H9 (cell line): ENCODE measurements at regions not wholly inside any gene's neighbourhood (a gene's known extent, or its start where the extent isn't known, plus 50 kb on each side); places are given as distances from the start of the nearest gene placed in this dataset.

Experiments used
- DNase-seq: peaks from one replicate; pipeline ENCODE4 v3.0.0-alpha.2; 2017
- H2AFZ ChIP-seq: one replicate; pipeline ENCODE4 v1.6.1; 2013; ENCODE audit warnings: mild to moderate bottlenecking, low read length, control low read depth, moderate library complexity
- H2AK5ac ChIP-seq: 2 replicates; pipeline ENCODE4 v1.6.1; 2013; ENCODE audit warnings: low read length, control low read depth, mixed read lengths; ENCODE audit not compliant: insufficient read length
- H2BK120ac ChIP-seq: one replicate; pipeline ENCODE4 v1.6.1; 2013; ENCODE audit warnings: low read depth, mild to moderate bottlenecking, low read length, control low read depth, inconsistent platforms; ENCODE audit not compliant: poor library complexity, severe bottlenecking
- H2BK12ac ChIP-seq: 2 replicates; pipeline ENCODE4 v1.6.1; 2013; ENCODE audit warnings: low read length, control low read depth, mixed read lengths, low read depth; ENCODE audit not compliant: insufficient read length
- H2BK15ac ChIP-seq: 2 replicates; pipeline ENCODE4 v1.6.1; 2013; ENCODE audit warnings: low read depth, low read length, control low read depth
- H2BK20ac ChIP-seq: one replicate; pipeline ENCODE4 v1.6.1; 2013; ENCODE audit warnings: low read depth, mild to moderate bottlenecking, low read length, control low read depth, inconsistent platforms; ENCODE audit not compliant: poor library complexity, severe bottlenecking
- H2BK5ac ChIP-seq: 2 replicates; pipeline ENCODE4 v1.6.1; 2013; ENCODE audit warnings: low read length, control low read depth, mixed read lengths; ENCODE audit not compliant: insufficient read length
- H3K14ac ChIP-seq: 2 replicates; pipeline ENCODE4 v1.6.1; 2013; ENCODE audit warnings: low read length, control low read depth; ENCODE audit not compliant: insufficient read depth
- H3K18ac ChIP-seq: 2 replicates; pipeline ENCODE4 v1.6.1; 2013; ENCODE audit warnings: low read depth, mild to moderate bottlenecking, mixed read lengths, low read length, control low read depth; ENCODE audit not compliant: insufficient read length
- H3K23ac ChIP-seq: 2 replicates; pipeline ENCODE4 v1.6.1; 2013; ENCODE audit warnings: low read length, control low read depth, mixed read lengths, low read depth; ENCODE audit not compliant: insufficient read length
- H3K23me2 ChIP-seq: 2 replicates; pipeline ENCODE4 v1.6.1; 2013; ENCODE audit warnings: low read depth, mild to moderate bottlenecking, mixed read lengths, low read length, control low read depth; ENCODE audit not compliant: insufficient read length, poor library complexity, severe bottlenecking
- H3K27ac ChIP-seq: 2 replicates; pipeline ENCODE4 v1.5.1; 2013; ENCODE audit warnings: low read length, control low read depth, mixed read lengths, low read depth; ENCODE audit not compliant: insufficient read length
- H3K27me3 ChIP-seq: 2 replicates; pipeline ENCODE4 v1.6.1; 2013; ENCODE audit warnings: low read length, control low read depth, inconsistent platforms; ENCODE audit not compliant: insufficient read depth
- H3K4ac ChIP-seq: 2 replicates; pipeline ENCODE4 v1.6.1; 2013; ENCODE audit warnings: low read depth, mild to moderate bottlenecking, control low read depth, inconsistent platforms, low read length, moderate library complexity
- H3K4me1 ChIP-seq: 2 replicates; pipeline ENCODE4 v1.6.1; 2013; ENCODE audit warnings: low read length, control low read depth, inconsistent platforms; ENCODE audit not compliant: insufficient read depth
- H3K4me2 ChIP-seq: 2 replicates; pipeline ENCODE4 v1.6.1; 2013; ENCODE audit warnings: low read length, control low read depth, mixed read lengths; ENCODE audit not compliant: insufficient read length, insufficient read depth
- H3K56ac ChIP-seq: 2 replicates; pipeline ENCODE4 v1.6.1; 2013; ENCODE audit warnings: low read depth, mild to moderate bottlenecking, mixed read lengths, low read length, control low read depth; ENCODE audit not compliant: insufficient read length
- H3K79me1 ChIP-seq: 2 replicates; pipeline ENCODE4 v1.6.1; 2013; ENCODE audit warnings: low read depth, mild to moderate bottlenecking, moderate library complexity, low read length, control low read depth, inconsistent platforms; ENCODE audit not compliant: insufficient read depth, poor library complexity, severe bottlenecking
- H3K79me2 ChIP-seq: 2 replicates; pipeline ENCODE4 v1.6.1; 2013; ENCODE audit warnings: low read length, control low read depth, inconsistent platforms; ENCODE audit not compliant: insufficient read depth
- H3K9ac ChIP-seq: 2 replicates; pipeline ENCODE4 v1.6.1; 2013; ENCODE audit warnings: low read length, control low read depth, mixed read lengths; ENCODE audit not compliant: insufficient read length; ENCODE audit errors: extremely low read depth
- H3K9me3 ChIP-seq: one replicate; pipeline ENCODE4 v1.6.1; 2013; ENCODE audit warnings: low read depth, low read length, inconsistent platforms; ENCODE audit not compliant: control insufficient read depth
- H3T11ph ChIP-seq: one replicate; pipeline ENCODE4 v1.6.1; 2013; ENCODE audit warnings: mild to moderate bottlenecking, low read length, control low read depth, inconsistent platforms
- H4K20me1 ChIP-seq: one replicate; pipeline ENCODE4 v1.6.1; 2013; ENCODE audit not compliant: control insufficient read depth, insufficient read length, insufficient read depth
- H4K5ac ChIP-seq: 2 replicates; pipeline ENCODE4 v1.6.1; 2013; ENCODE audit warnings: low read depth, mild to moderate bottlenecking, mixed read lengths, low read length, control low read depth; ENCODE audit not compliant: insufficient read length
- H4K8ac ChIP-seq: replicated peaks from 2 replicates; pipeline ENCODE4 v1.6.1; 2013; ENCODE audit warnings: low read length, control low read depth, mixed read lengths, low read depth; ENCODE audit not compliant: insufficient read length
- H4K91ac ChIP-seq: 2 replicates; pipeline ENCODE4 v1.6.1; 2013; ENCODE audit warnings: low read depth, mild to moderate bottlenecking, moderate library complexity, mixed read lengths, low read length, control low read depth; ENCODE audit not compliant: insufficient read length
- H3K27ac Mint-ChIP-seq, 3 experiments: 2 replicates in 2 of 3; 3 replicates in 1 of 3; pipeline ENCODE4 v1.8.0; 2020 to 2021; ENCODE audit warnings: mixed read lengths in 3 of 3, mild to moderate bottlenecking in 1 of 3, moderate library complexity in 1 of 3
- H3K27me3 Mint-ChIP-seq: 2 replicates; pipeline ENCODE4 v1.8.0; 2021; ENCODE audit warnings: low read depth, mild to moderate bottlenecking, moderate library complexity, mixed read lengths
- H3K36me3 Mint-ChIP-seq, 3 experiments: 2 replicates in 2 of 3; 3 replicates in 1 of 3; pipeline ENCODE4 v1.8.0; 2020 to 2021; ENCODE audit warnings: low read depth in 3 of 3, mixed read lengths in 3 of 3; ENCODE audit not compliant: insufficient read depth in 1 of 3
- H3K4me1 Mint-ChIP-seq, 2 experiments: 2 replicates each; pipeline ENCODE4 v1.8.0; 2020; ENCODE audit warnings: mixed read lengths in 2 of 2
- H3K4me3 Mint-ChIP-seq, 2 experiments: 2 replicates in 1 of 2; 3 replicates in 1 of 2; pipeline ENCODE4 v1.8.0; 2020 to 2021; ENCODE audit warnings: mild to moderate bottlenecking in 2 of 2, mixed read lengths in 2 of 2, moderate library complexity in 1 of 2
- H3K9me3 Mint-ChIP-seq, 2 experiments: 2 replicates in 1 of 2; 3 replicates in 1 of 2; pipeline ENCODE4 v1.8.0; 2020; ENCODE audit warnings: mild to moderate bottlenecking in 2 of 2, mixed read lengths in 2 of 2, moderate library complexity in 1 of 2
- TF ChIP-seq, protein P1 (sequence below): fragments of 200-600 bp; sonication (generic); conservative IDR thresholded peaks from 3 replicates; pipeline ENCODE4 v1.8.0; 2021; ENCODE audit warnings: antibody characterized with exemption, mild to moderate bottlenecking

DNA sequence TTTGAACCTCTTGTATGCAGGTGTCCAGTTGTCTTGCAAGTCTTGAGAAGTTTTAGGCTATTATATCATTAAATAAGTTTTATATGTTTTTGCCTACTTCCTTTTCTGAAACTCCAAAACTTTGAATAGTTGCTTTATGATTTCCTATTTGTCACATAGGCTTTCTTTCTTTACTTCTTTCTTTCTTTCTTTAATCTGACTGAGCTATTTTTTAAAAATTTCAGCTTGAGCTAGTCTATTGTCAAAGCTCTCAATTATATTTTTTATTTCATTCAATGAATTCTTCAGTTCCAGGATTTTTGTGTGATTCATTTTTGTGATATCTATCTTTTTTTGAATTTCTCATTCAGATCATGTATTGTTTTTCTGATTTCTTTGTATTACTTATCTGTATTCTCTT, 102.1 kb upstream of the TMEM178A start:
- H3K23ac ChIP-seq, result no peak overlapping the region
- no peak overlapping the region for H2BK20ac ChIP-seq
- H3K14ac ChIP-seq, result no peak overlapping the region
- H3K27ac ChIP-seq, result no peak overlapping the region
- Mint-ChIP-seq H3K27me3 (no peaks in the 10 kb centered on the region), H3K4me3 (no peak overlapping the region), H3K36me3 (peaks cover 13 to 26% (median 21%) of the 10 kb centered on the region in 3 experiments), H3K9me3 (peaks cover 24 to 29% of the 10 kb centered on the region in 2 experiments), H3K27ac (no peak overlapping the region), H3K4me1 (no peaks in the 10 kb centered on the region)
- H4K5ac ChIP-seq, result no peak overlapping the region
- H3K18ac ChIP-seq, result no peak overlapping the region
- H2BK120ac ChIP-seq, result no peak overlapping the region
- no peaks in the 10 kb centered on the region for H3K4me1 ChIP-seq
- H2AFZ ChIP-seq, result no peak overlapping the region
- H3K9ac ChIP-seq, result no peak overlapping the region
- H3K79me1 ChIP-seq, result no peaks in the 10 kb centered on the region
- no peaks in the 10 kb centered on the region for H3K79me2 ChIP-seq
- H4K8ac ChIP-seq, result no peak overlapping the region
- H2BK15ac ChIP-seq, result no peak overlapping the region
- no peak overlapping the region for H2BK5ac ChIP-seq
- no peak overlapping the region for H2AK5ac ChIP-seq
- TF ChIP-seq, protein P1, sequence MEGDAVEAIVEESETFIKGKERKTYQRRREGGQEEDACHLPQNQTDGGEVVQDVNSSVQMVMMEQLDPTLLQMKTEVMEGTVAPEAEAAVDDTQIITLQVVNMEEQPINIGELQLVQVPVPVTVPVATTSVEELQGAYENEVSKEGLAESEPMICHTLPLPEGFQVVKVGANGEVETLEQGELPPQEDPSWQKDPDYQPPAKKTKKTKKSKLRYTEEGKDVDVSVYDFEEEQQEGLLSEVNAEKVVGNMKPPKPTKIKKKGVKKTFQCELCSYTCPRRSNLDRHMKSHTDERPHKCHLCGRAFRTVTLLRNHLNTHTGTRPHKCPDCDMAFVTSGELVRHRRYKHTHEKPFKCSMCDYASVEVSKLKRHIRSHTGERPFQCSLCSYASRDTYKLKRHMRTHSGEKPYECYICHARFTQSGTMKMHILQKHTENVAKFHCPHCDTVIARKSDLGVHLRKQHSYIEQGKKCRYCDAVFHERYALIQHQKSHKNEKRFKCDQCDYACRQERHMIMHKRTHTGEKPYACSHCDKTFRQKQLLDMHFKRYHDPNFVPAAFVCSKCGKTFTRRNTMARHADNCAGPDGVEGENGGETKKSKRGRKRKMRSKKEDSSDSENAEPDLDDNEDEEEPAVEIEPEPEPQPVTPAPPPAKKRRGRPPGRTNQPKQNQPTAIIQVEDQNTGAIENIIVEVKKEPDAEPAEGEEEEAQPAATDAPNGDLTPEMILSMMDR, result no peak
- H4K20me1 ChIP-seq, result no peaks in the 10 kb centered on the region
- no peaks in the 10 kb centered on the region for H3K23me2 ChIP-seq
- no peak overlapping the region for H4K91ac ChIP-seq
- no peak overlapping the region for H3K56ac ChIP-seq
- no peak overlapping the region for H2BK12ac ChIP-seq
- no peak for DNase-seq
- H3K9me3 ChIP-seq, result no peaks in the 10 kb centered on the region
- H3K4ac ChIP-seq, result no peak overlapping the region
- H3T11ph ChIP-seq, result no peak overlapping the region
- H3K4me2 ChIP-seq, result no peak overlapping the region
- no peaks in the 10 kb centered on the region for H3K27me3 ChIP-seq
